Stromal cell of bone marrow (primary cell): ENCODE measurements at regions not wholly inside any gene's neighbourhood (a gene's known extent, or its start where the extent isn't known, plus 50 kb on each side); places are given as distances from the start of the nearest gene placed in this dataset.

ENCODE experiments used
- DNase-seq: peaks from one replicate; pipeline ENCODE4 v3.0.0-alpha.2; 2012; ENCODE audit warnings: low read depth

- DNase-seq = no peak
These were observed 313.8 kb upstream of the HS6ST1 start for GRCh38 chr2:128632501-128632800.

- no peak for DNase-seq
These were observed 314.8 kb upstream of the HS6ST1 start for GRCh38 chr2:128633501-128633900.

- DNase-seq = no peak
These were observed 316.8 kb upstream of the HS6ST1 start for GRCh38 chr2:128635361-128635900.

- no peak for DNase-seq
These were observed 318.1 kb upstream of the HS6ST1 start for GRCh38 chr2:128636802-128637147.

GRCh38 chr2:128637481-128638155 is 318.9 kb upstream of the HS6ST1 start:
- DNase-seq = no peak

- no peak for DNase-seq
These were observed 319.9 kb upstream of the HS6ST1 start for GRCh38 chr2:128638341-128639119.

GRCh38 chr2:128639120-128639477 is 320.4 kb upstream of the HS6ST1 start:
- no peak for DNase-seq

- no peak for DNase-seq
These were observed 321.0 kb upstream of the HS6ST1 start for GRCh38 chr2:128639693-128640092.

- no peak for DNase-seq
These were observed 321.6 kb upstream of the HS6ST1 start for GRCh38 chr2:128640166-128640844.

- DNase-seq = no peak
These were observed 322.2 kb upstream of the HS6ST1 start for GRCh38 chr2:128640845-128641360.

- DNase-seq = no peak
These were observed 322.9 kb upstream of the HS6ST1 start for GRCh38 chr2:128641421-128642080.

- no peak for DNase-seq
These were observed 323.6 kb upstream of the HS6ST1 start for GRCh38 chr2:128642316-128642715.

GRCh38 chr2:128642821-128643220 is 324.2 kb upstream of the HS6ST1 start:
- DNase-seq = no peak

GRCh38 chr2:128643221-128644065 is 324.8 kb upstream of the HS6ST1 start:
- no peak for DNase-seq

GRCh38 chr2:128644156-128644555 is 325.5 kb upstream of the HS6ST1 start:
- DNase-seq = no peak

- no peak for DNase-seq
These were observed 326.1 kb upstream of the HS6ST1 start for GRCh38 chr2:128644718-128645256.

GRCh38 chr2:128645631-128646030 is 327.0 kb upstream of the HS6ST1 start:
- DNase-seq = no peak

GRCh38 chr2:128646091-128646490 is 327.4 kb upstream of the HS6ST1 start:
- DNase-seq = no peak

GRCh38 chr2:128646691-128647090 is 328.0 kb upstream of the HS6ST1 start:
- no peak for DNase-seq

GRCh38 chr2:128651000-128651399 is 332.3 kb upstream of the HS6ST1 start:
- no peak for DNase-seq

GRCh38 chr2:128654408-128654807 is 335.7 kb upstream of the HS6ST1 start:
- DNase-seq = no peak
